SH-SY5Y (cell line): ENCODE measurements at regions not wholly inside any gene's neighbourhood (a gene's known extent, or its start where the extent isn't known, plus 50 kb on each side); places are given as distances from the start of the nearest gene placed in this dataset.

Experiments
- GATA2 ChIP-seq: IDR thresholded peaks from 2 replicates; pipeline ENCODE4 v1.6.1; 2011; ENCODE audit warnings: mild to moderate bottlenecking, low read depth, low read length
- GATA3 ChIP-seq: IDR thresholded peaks from 2 replicates; pipeline ENCODE4 v1.6.1; 2011; ENCODE audit warnings: low read depth, mild to moderate bottlenecking, low read length, moderate library complexity

DNA sequence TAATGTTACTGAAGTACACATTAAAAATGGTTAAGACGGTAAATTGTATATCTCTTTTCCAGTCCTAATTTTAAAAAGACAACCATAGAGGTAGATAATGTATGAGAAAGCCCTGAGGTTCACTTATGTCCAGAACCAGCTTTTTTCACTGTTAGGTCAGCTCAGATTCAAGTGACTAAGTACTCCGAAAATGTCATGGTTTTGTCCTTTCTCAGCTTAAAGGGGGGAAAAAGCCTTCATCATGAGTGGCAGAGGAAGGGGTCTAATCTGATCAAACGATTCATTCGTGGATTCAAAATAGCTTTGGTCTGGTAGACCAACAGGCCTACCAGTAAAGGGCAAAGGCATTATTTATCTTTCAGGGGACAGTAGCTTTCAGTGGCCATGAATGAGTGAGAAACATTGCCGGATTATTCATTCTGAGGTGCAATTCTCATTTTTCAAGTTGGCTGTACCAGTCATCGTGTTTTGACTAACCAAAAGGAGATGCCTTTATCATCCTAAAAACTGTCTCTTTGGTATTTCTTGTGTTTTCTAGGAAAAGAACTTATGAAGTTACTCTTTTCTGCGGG is 208.4 kb downstream of the HHIPL2 start:
- TF ChIP-seq GATA3 (no peak), GATA2 (no peak)
